SHP77 (cell line): ENCODE measurements at regions not wholly inside any gene's neighbourhood (a gene's known extent, or its start where the extent isn't known, plus 50 kb on each side); places are given as distances from the start of the nearest gene placed in this dataset.
"Not testable (repeated sequence)": the region's sequence is repeated elsewhere in the genome, so short reads cannot be mapped to it uniquely, and the experiment has no call there.

Source experiments
- DNase-seq, 2 experiments: peaks; one replicate each; lab custom pipeline; 2025; lab: John Stamatoyannopoulos, UW

- DNase-seq = no peak
Observed at GRCh38 chr2:16363581-16363980, 302.1 kb downstream of the CYRIA start.

DNA sequence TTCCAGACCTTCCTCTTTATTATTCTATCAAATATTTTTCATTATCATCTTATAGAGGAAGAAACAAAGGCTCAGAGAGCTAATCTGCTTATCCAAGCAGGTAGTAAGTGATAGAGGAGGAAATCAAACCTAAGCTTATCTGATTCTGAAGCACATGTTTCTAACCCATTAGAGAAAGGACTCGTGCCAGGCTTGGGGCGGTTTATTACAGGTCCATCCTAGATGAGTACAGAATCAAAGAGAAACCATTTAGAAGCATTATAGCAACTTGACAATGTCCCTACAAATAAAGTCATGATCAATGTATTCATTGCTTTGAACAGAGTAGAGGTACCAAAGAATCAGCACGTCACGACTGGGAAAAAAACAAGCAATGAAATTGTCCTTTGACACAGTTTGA, 303.0 kb downstream of the CYRIA start:
- no peak for DNase-seq

DNA sequence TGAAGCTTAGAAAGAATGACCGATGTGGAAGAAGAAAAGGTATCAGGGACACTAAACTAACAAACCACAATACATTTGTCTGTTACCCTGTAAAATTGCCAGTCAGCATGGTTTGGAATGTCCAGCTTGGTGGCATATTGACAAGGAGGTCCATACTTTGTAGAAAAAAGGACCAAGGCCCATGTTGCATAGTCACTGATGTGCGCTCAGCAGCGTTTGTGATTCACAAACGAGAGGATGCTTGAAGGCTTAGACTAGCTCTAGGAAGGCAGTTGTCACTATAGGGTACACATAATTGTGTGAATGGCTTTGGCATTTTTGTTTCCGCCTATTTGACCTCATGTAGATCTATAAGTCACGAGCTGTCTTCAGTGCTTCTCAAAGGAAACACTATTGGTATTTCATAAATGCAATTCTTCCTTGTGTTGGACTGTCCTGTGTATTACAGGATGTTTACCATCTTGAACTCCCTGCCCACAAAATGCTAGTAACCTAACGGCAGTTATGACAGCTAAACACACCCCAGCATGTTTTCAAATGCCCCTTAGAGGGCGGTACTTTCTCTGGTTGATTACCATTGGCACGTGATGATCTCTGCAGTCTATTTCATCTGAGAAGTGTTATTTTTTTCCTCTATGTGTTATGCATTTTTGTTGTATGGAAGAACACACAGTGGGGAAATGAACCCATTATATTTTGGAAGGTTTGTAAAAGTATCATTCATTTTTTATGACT, 304.2 kb downstream of the CYRIA start:
- no peak for DNase-seq

DNA sequence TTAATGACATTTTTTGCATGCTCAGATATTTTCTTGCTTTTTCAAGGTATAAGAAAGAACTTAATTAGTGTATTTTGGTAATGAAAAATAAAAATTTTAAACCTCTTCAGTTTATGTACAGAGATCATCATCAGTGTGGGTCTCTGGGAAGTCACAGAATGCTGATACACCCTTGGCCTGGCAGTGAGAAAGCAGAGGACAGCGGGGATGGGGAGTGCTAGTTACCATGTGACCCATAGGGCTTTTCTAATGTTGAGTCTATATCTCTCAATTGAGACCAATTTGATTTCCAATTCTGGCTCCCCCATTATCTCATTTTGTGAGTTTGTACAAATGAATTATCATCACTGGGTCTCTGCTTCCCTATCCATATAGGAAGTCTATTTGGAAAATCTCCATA, 305.7 kb downstream of the CYRIA start:
- DNase-seq = no peak

GRCh38 chr2:16357188-16357587, 308.4 kb downstream of the CYRIA start:
- no peak for DNase-seq

- DNase-seq = no peak
Observed at GRCh38 chr2:16351541-16351940, 314.1 kb downstream of the CYRIA start.

GRCh38 chr2:16351137-16351536, 314.5 kb downstream of the CYRIA start:
- DNase-seq = no peak

- DNase-seq = no peak
Observed at GRCh38 chr2:16350211-16350610, 315.4 kb downstream of the CYRIA start.

DNA sequence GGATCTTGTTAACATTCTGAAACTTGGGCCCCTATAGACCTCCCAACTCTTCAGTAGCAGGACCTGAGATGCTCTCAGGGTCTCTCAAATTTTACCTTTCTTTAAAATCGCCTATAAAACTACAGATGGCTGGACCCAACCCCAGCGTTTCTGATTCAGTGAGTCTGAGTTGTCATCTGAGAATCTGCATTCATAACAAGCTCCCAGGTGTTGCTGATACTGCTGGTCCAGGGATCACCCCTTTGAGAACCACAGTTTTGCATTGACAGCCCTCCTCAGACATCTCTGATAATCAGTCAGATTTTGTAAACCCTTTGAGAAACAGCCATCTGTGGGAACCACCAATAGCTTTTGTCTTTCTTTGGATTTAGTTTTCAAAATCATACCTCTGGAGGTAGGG, 315.8 kb downstream of the CYRIA start:
- no peak for DNase-seq

DNA sequence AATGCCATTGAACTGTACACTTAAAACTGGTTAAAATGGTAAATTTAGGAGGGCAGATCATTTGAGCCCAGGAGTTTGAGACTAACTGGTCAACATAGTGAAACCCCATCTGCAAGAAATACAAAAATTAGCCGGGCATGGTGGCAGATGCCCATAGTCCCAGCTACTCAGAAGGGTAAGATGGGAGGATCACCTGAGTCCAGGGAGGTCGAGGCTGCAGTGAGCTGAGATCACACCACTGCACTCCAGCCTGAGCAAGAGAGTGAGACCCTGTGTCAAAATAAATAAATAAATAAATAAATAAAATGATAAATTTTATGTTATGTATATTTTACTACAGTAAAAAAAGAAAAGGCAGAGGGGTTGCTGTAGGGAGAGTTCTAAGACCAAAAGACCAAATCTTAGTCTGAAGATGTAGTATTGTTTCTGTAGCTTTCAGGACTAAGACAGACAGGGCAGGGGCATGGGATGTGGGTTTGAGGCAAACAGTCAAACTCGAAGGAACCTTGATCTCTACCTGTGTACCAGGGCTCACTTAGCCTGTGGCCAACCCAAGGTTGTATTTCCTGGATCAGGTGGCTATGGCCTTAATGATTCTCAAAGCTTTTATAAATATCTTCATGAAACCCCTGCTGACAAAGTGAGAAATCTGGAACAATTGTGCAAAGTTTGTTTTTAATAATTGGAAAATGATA, 316.7 kb downstream of the CYRIA start:
- DNase-seq = no peak

GRCh38 chr2:16346671-16347070, 319.0 kb downstream of the CYRIA start:
- DNase-seq = no peak

DNA sequence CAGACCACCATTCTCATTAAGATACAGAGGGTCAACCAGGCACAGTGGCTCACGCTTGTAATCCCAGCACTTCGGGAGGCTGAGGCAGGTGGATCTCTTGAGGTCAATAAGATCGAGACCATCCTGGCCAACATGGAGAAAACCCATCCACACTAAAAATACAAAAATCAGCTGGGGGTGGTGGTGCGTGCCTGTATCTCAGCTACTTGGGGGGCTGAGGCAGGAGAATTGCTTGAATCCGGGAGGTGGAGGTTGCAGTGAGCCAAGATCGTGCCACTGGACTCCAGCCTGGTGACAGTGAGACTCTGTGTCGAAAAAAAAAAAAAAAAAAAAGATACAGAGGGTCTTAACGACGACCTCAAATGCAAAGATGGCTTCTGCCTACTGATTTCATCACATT, 320.4 kb downstream of the CYRIA start:
- not testable (repeated sequence) for DNase-seq

- no peak for DNase-seq
Observed at GRCh38 chr2:16339206-16339605, 326.4 kb downstream of the CYRIA start.

DNA sequence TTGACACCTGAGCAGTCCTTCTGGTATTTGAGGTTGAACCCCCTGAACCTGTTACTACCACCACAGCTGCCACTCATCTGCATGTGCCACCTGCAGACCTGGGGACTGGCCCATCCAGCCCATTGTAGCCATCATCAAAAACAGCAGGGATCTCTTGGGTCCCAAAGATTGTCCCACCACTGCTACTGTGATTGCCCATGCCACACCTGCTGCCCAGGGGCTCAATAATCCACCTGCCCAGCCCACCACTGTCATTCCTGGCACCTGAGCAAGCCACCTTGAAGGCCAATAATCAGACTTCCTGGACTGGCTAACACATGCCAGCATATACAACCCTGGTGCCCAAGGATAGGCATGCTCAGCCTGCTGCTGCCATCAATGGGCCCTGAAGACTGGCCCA, 327.6 kb downstream of the CYRIA start:
- DNase-seq = no peak

GRCh38 chr2:16336916-16337315, 328.7 kb downstream of the CYRIA start:
- DNase-seq = no peak

GRCh38 chr2:16336491-16336890, 329.1 kb downstream of the CYRIA start:
- DNase-seq = no peak

- no peak for DNase-seq
Observed at GRCh38 chr2:16335947-16336346, 329.7 kb downstream of the CYRIA start.

DNA sequence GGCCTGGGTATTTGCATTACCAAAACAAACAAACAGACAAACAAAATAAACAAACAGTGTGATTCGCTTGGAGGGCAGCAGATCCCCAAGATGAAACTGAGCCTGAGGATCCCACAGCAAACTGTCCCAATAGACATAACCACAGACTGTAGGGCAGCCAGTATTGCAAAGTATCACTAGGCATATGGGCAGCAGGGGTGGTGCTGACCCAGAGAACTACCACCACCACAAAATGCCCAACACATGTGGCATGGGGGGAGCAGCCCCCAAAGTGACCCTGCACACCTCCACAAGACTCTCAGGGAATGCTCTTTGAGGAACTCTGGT, 330.1 kb downstream of the CYRIA start:
- DNase-seq = no peak

DNA sequence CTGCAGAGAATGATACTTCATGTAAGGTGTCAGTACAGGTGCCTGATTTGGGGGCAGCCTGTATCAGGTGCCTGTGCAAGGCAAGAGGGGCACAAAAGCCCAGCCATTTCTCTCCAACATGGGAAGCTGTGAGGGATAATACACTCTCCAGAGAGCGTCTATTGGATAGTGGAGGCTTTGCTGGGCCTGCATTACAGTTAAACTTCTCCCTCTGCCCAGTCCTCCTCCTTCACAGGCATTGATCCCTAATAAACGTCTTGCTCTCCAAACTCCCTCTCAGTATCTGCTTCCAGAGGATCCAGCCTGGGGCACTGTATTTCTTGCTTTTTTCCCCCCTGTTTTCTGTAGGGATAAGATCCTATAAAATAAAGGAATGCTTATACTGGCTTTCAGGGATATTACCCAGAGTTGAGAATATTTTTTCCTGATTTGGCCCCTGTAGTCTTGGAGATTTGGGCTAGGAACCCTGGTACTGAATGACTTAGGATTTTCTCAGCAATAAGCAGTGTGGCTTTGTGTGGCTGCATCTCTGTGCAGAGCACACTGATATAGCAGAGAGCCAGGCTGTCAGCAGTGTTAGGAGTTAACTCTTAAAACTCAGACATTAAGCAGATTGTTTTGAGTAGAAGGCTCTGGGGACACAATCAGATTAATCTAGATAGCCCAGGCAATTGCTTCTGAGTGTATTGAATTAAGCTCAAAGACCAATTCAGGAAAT, 330.6 kb downstream of the CYRIA start:
- no peak for DNase-seq

- DNase-seq = no peak
Observed at GRCh38 chr2:16334366-16334765, 331.3 kb downstream of the CYRIA start.

- DNase-seq = no peak
Observed at GRCh38 chr2:16333681-16334080, 332.0 kb downstream of the CYRIA start.

DNA sequence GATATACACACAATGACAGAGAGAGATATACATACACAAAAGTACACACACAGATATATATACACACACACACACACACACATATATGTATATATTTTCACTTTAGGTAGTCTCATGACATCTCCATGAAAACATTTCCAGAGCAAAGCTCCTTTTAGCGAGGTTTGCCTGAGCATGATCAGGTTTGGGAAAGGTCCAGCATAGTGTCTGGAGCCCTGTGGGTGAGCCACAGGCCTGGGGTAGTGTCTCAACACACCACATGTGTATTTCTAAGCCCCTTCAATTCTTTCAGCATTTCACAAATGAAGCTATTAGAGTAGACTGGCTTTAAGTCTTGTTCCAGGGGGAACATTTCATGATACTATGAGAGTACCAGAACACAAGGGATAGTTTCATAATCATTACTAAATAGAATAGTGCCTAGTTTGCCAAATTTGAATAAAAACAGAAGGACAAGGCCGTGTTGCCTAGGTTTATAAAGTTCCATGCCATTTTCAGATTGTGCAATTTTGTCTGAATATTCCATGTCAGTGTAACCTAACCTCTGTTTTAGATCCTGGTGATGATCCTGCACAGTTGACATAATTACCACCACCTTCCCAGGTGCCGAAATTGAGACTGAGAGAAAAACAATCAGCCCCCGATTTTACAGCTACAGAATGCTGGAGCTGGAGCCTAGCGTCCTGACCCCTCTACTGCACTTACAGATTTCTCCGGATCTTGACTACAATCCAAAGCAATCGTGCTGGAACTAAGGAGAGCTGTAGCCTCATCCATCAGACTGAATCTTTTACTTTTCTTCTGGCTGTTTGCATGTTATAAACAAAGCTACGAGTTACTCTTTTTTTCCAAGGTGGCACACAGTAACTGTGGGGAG, 332.7 kb downstream of the CYRIA start:
- DNase-seq = no peak
